ENCODE measurements at regions not wholly inside any gene's neighbourhood (a gene's known extent, or its start where the extent isn't known, plus 50 kb on each side); places are given as distances from the start of the nearest gene placed in this dataset.
"Not testable (repeated sequence)": the region's sequence is repeated elsewhere in the genome, so short reads cannot be mapped to it uniquely, and the experiment has no call there.

- DNase-seq = no peak
These were observed 50.7 kb upstream of the VPREB1 start for GRCh38 chr22:22193923-22194322.

GRCh38 chr22:22193462-22193861 is 51.1 kb upstream of the VPREB1 start:
- not testable (repeated sequence) for DNase-seq

GRCh38 chr22:22193006-22193405 is 51.6 kb upstream of the VPREB1 start:
- not testable (repeated sequence) for DNase-seq

GRCh38 chr22:22189796-22190195 is 54.8 kb upstream of the VPREB1 start:
- not testable (repeated sequence) for DNase-seq

- DNase-seq = not testable (repeated sequence)
These were observed 56.7 kb upstream of the VPREB1 start for GRCh38 chr22:22187863-22188262.

- DNase-seq = no peak
These were observed 57.3 kb upstream of the VPREB1 start for GRCh38 chr22:22187299-22187698.

- no peak for DNase-seq
These were observed 58.6 kb upstream of the VPREB1 start for GRCh38 chr22:22185844-22186499.

GRCh38 chr22:22185217-22185616 is 59.4 kb upstream of the VPREB1 start:
- DNase-seq = no peak

- no peak for DNase-seq
These were observed 60.2 kb upstream of the VPREB1 start for GRCh38 chr22:22184277-22184807.

- DNase-seq = no peak
These were observed 61.7 kb upstream of the VPREB1 start for GRCh38 chr22:22182990-22183264.

GRCh38 chr22:22182218-22182989 is 62.2 kb upstream of the VPREB1 start:
- DNase-seq = no peak

- no peak for DNase-seq
These were observed 63.2 kb upstream of the VPREB1 start for GRCh38 chr22:22181341-22181850.

- no peak for DNase-seq
These were observed 63.8 kb upstream of the VPREB1 start for GRCh38 chr22:22180738-22181285.

GRCh38 chr22:22179858-22180257 is 64.7 kb upstream of the VPREB1 start:
- DNase-seq = no peak

GRCh38 chr22:22178992-22179391 is 65.6 kb upstream of the VPREB1 start:
- no peak for DNase-seq

- DNase-seq = no peak
These were observed 66.1 kb upstream of the VPREB1 start for GRCh38 chr22:22178355-22178965.

GRCh38 chr22:22176929-22177616 is 67.5 kb upstream of the VPREB1 start:
- no peak for DNase-seq

GRCh38 chr22:22172896-22173628 is 71.5 kb upstream of the VPREB1 start:
- not testable (repeated sequence) for DNase-seq

- no peak for DNase-seq
These were observed 73.0 kb upstream of the VPREB1 start for GRCh38 chr22:22171357-22172218.

GRCh38 chr22:22169923-22170322 is 74.7 kb upstream of the VPREB1 start:
- DNase-seq = no peak
